ENCODE measurements at regions not wholly inside any gene's neighbourhood (a gene's known extent, or its start where the extent isn't known, plus 50 kb on each side); places are given as distances from the start of the nearest gene placed in this dataset.

DNA sequence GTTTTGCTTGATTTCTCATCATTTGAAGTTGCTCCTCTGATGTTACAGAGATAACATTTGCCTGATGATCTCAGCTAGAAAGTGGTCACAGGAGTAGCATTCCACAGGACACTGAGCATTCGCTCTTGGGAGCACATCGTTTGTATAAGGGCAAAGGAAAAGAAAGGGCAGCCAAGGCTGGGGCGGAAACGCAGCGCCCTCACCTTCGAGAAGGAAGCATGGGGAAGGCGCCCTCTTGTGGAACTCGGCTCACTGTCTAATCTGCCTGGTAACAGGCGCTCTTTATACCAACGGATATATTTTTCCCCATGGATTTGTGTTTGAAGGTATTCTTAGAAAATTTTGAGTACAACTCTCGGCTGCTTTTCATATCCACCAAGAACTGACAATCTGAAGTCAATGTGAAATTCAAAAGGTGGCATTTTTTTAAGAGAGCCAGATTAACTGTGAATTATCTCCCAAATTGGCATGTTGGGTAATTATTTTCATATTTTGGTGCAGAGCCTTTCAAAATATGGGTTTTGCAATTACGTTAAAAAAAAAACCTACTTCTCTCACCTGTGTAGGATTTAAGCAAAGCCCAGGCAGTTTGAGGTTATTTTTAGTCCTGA is 172.7 kb downstream of the CAND1 start:
- peak; percentile 26; the same call in 1 of the 2 replicates for TF ChIP-seq TCF12 (IDR thresholded peaks at IDR 0.05; ENCODE audit: low read depth)
- no peak for TF ChIP-seq CEBPB (IDR thresholded peaks at IDR 0.05)
- no peak for TF ChIP-seq EGR1 (IDR thresholded peaks at IDR 0.05)
- TF ChIP-seq ZBTB7A (IDR thresholded peaks at IDR 0.05; ENCODE audit: low read depth): no peak
- TF ChIP-seq CREB1 (IDR thresholded peaks at IDR 0.05; ENCODE audit: low read depth): no peak
- TF ChIP-seq MAX (IDR thresholded peaks at IDR 0.05): peak; percentile 66; the same call in 1 of the 2 replicates
- peak; percentile 97 for TF ChIP-seq RAD21 (IDR thresholded peaks at IDR 0.05; ENCODE audit: low read depth)
- 0 out of 2 replicates have a peak, but pooled peaks have one; percentile 6 for TF ChIP-seq TEAD4 (IDR thresholded peaks at IDR 0.05)
- TF ChIP-seq, protein P1, sequence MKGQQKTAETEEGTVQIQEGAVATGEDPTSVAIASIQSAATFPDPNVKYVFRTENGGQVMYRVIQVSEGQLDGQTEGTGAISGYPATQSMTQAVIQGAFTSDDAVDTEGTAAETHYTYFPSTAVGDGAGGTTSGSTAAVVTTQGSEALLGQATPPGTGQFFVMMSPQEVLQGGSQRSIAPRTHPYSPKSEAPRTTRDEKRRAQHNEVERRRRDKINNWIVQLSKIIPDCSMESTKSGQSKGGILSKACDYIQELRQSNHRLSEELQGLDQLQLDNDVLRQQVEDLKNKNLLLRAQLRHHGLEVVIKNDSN (IDR thresholded peaks at IDR 0.05): no peak
- TF ChIP-seq TAF1 (IDR thresholded peaks at IDR 0.05; ENCODE audit: low read depth): no peak
- no peak for TF ChIP-seq FOXM1 (IDR thresholded peaks at IDR 0.05; ENCODE audit: borderline replicate concordance, low read depth)
- TF ChIP-seq EP300 (IDR thresholded peaks at IDR 0.05; ENCODE audit: borderline replicate concordance): no peak
- TF ChIP-seq, protein P2, sequence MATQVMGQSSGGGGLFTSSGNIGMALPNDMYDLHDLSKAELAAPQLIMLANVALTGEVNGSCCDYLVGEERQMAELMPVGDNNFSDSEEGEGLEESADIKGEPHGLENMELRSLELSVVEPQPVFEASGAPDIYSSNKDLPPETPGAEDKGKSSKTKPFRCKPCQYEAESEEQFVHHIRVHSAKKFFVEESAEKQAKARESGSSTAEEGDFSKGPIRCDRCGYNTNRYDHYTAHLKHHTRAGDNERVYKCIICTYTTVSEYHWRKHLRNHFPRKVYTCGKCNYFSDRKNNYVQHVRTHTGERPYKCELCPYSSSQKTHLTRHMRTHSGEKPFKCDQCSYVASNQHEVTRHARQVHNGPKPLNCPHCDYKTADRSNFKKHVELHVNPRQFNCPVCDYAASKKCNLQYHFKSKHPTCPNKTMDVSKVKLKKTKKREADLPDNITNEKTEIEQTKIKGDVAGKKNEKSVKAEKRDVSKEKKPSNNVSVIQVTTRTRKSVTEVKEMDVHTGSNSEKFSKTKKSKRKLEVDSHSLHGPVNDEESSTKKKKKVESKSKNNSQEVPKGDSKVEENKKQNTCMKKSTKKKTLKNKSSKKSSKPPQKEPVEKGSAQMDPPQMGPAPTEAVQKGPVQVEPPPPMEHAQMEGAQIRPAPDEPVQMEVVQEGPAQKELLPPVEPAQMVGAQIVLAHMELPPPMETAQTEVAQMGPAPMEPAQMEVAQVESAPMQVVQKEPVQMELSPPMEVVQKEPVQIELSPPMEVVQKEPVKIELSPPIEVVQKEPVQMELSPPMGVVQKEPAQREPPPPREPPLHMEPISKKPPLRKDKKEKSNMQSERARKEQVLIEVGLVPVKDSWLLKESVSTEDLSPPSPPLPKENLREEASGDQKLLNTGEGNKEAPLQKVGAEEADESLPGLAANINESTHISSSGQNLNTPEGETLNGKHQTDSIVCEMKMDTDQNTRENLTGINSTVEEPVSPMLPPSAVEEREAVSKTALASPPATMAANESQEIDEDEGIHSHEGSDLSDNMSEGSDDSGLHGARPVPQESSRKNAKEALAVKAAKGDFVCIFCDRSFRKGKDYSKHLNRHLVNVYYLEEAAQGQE (IDR thresholded peaks at IDR 0.05; ENCODE audit: low read depth): no peak

- peak; percentile 71 for TF ChIP-seq NFIC (IDR thresholded peaks at IDR 0.05)
- TF ChIP-seq CEBPB (IDR thresholded peaks at IDR 0.05): no peak
Observed at GRCh38 chr12:67442347-67442841, 173.2 kb downstream of the CAND1 start.

DNA sequence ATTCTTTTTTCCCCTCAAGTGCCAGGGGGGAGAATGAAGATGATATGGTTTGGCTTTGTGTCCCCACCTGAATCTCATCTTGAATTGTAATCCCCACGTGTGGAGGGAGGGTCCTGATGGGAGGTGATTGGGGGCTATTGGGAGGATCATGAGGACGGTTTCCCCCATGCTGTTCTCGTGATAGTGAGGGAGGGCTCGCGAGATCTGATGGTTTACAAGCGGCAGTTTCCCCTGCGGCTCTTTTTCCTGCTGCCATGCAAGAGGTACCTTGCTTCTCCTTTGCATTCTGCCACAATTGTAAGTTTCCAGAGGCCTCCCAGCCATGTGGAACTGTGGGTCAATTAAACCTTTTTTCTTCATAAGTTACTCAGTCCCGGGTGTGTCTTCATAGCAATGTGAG is 173.7 kb downstream of the CAND1 start:
- TF ChIP-seq TEAD4 (IDR thresholded peaks at IDR 0.05) (no peak), RAD21 (IDR thresholded peaks at IDR 0.05; ENCODE audit: low read depth) (no peak), TCF12 (IDR thresholded peaks at IDR 0.05; ENCODE audit: low read depth) (no peak), EGR1 (IDR thresholded peaks at IDR 0.05) (no peak), FOXM1 (IDR thresholded peaks at IDR 0.05; ENCODE audit: borderline replicate concordance, low read depth) (no peak), NFIC (IDR thresholded peaks at IDR 0.05) (no peak), TAF1 (IDR thresholded peaks at IDR 0.05; ENCODE audit: low read depth) (no peak), YY1 (IDR thresholded peaks at IDR 0.05; ENCODE audit: low read depth) (no peak)
- TF ChIP-seq, protein P2 (IDR thresholded peaks at IDR 0.05; ENCODE audit: low read depth): no peak
- TF ChIP-seq, protein P1 (IDR thresholded peaks at IDR 0.05): no peak

DNA sequence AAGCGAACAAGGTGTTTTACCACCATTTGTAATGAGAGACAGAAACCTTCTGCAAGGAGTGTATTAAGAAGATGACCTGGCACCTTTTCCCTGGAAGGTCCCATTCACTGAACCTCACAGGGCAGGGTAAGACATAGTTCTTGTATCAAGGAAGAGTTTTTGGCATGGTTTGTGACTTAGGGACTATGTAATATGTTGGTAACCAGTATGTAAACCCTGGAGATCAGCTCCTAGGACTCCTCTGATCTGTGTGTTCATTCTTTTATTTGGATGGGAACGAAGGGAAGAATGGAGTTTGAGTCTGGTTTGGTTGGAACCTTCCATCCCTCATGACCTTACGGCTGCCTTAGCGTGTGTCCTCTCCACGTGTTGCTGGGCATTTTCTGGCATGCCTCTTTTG is 175.4 kb downstream of the CAND1 start:
- TF ChIP-seq FOXM1 (IDR thresholded peaks at IDR 0.05; ENCODE audit: borderline replicate concordance, low read depth) (no peak), TAF1 (IDR thresholded peaks at IDR 0.05; ENCODE audit: low read depth) (no peak), YY1 (IDR thresholded peaks at IDR 0.05; ENCODE audit: low read depth) (no peak), RAD21 (IDR thresholded peaks at IDR 0.05; ENCODE audit: low read depth) (no peak), TCF12 (IDR thresholded peaks at IDR 0.05; ENCODE audit: low read depth) (no peak), NFIC (IDR thresholded peaks at IDR 0.05) (no peak), EGR1 (IDR thresholded peaks at IDR 0.05) (no peak), EP300 (IDR thresholded peaks at IDR 0.05; ENCODE audit: borderline replicate concordance) (no peak), MAX (IDR thresholded peaks at IDR 0.05) (no peak), CEBPB (IDR thresholded peaks at IDR 0.05) (no peak)
- TF ChIP-seq, protein P1 (IDR thresholded peaks at IDR 0.05): no peak
- TF ChIP-seq, protein P2 (IDR thresholded peaks at IDR 0.05; ENCODE audit: low read depth): no peak

All from Ishikawa (cell line).